ENCODE measurements at regions not wholly inside any gene's neighbourhood (a gene's known extent, or its start where the extent isn't known, plus 50 kb on each side); places are given as distances from the start of the nearest gene placed in this dataset.

- ATAC-seq (no peak), DNase-seq (ENCODE audit: low read depth, low spot score) (no peak)
- no TSS peak for BruUV-seq (replicated peaks)
- Histone ChIP-seq H3K4me3 (ENCODE audit: low read depth in 2 of 2, low read length in 2 of 2) (no peak overlapping the region), H3K27ac (ENCODE audit: low read length) (no peak overlapping the region), H3K36me3 (ENCODE audit: control insufficient read depth, insufficient read depth, low read length) (no peaks in the 10 kb centered on the region), H3K9me3 (ENCODE audit: control insufficient read depth, insufficient read depth, low read depth, low read length) (no peaks in the 10 kb centered on the region), H3K27me3 (ENCODE audit: control insufficient read depth, insufficient read depth, low read length) (peaks cover 18% of the 10 kb centered on the region; the same call in 1 of the 2 replicates), H3K4me1 (ENCODE audit: control insufficient read depth, insufficient read depth, low read length) (no peaks in the 10 kb centered on the region)
- TF ChIP-seq CTCF (IDR thresholded peaks at IDR 0.05) (no peak), SIN3A (IDR thresholded peaks at IDR 0.05; ENCODE audit: borderline replicate concordance, insufficient read depth, low read depth, low read length) (no peak), REST (IDR thresholded peaks at IDR 0.05; ENCODE audit: insufficient read depth in 1 of 2, low read depth in 2 of 2, low read length in 1 of 2) (no peak), TCF7L2 (IDR thresholded peaks at IDR 0.05; ENCODE audit: low read depth, low read length) (no peak), POLR2AphosphoS5 (IDR thresholded peaks at IDR 0.05; ENCODE audit: low read depth, low read length) (no peak)
- CTCF ChIA-PET, result no interaction called here
- intact Hi-C loops (cut with micrococcal nuclease; ENCODE audit: unreplicated experiment) (no loop called here), in situ Hi-C loops (cut with HindIII; ENCODE audit: low pct_unique_long_range_greater_than_20kb, low sequenced_read_pairs) (no loop called here)
- POLR2A ChIA-PET, result no interaction called here
Observed at GRCh38 chr2:23327887-23328286, 57.1 kb upstream of the KLHL29 start.

- Histone ChIP-seq H3K27ac (ENCODE audit: low read length) (no peak overlapping the region), H3K4me3 (ENCODE audit: low read depth in 2 of 2, low read length in 2 of 2) (no peak overlapping the region), H3K9me3 (ENCODE audit: control insufficient read depth, insufficient read depth, low read depth, low read length) (no peaks in the 10 kb centered on the region), H3K36me3 (ENCODE audit: control insufficient read depth, insufficient read depth, low read length) (no peaks in the 10 kb centered on the region), H3K4me1 (ENCODE audit: control insufficient read depth, insufficient read depth, low read length) (no peaks in the 10 kb centered on the region), H3K27me3 (ENCODE audit: control insufficient read depth, insufficient read depth, low read length) (peaks cover 11% of the 10 kb centered on the region)
- intact Hi-C loops (cut with micrococcal nuclease; ENCODE audit: unreplicated experiment) (no loop called here), in situ Hi-C loops (cut with HindIII; ENCODE audit: low pct_unique_long_range_greater_than_20kb, low sequenced_read_pairs) (no loop called here)
- DNase-seq (ENCODE audit: low read depth, low spot score), result no peak
- TF ChIP-seq POLR2AphosphoS5 (IDR thresholded peaks at IDR 0.05; ENCODE audit: low read depth, low read length) (no peak), CTCF (IDR thresholded peaks at IDR 0.05) (no peak), REST (IDR thresholded peaks at IDR 0.05; ENCODE audit: insufficient read depth in 1 of 2, low read depth in 2 of 2, low read length in 1 of 2) (peak; percentile 82 to 85), SIN3A (IDR thresholded peaks at IDR 0.05; ENCODE audit: borderline replicate concordance, insufficient read depth, low read depth, low read length) (no peak), TCF7L2 (IDR thresholded peaks at IDR 0.05; ENCODE audit: low read depth, low read length) (no peak)
- ChIA-PET POLR2A (no interaction called here), CTCF (no interaction called here)
- BruUV-seq (replicated peaks), result no TSS peak
- ATAC-seq, result no peak
Observed at GRCh38 chr2:23330214-23330613, 54.8 kb upstream of the KLHL29 start.

Data from Panc1 (cell line).